ENCODE measurements at regions not wholly inside any gene's neighbourhood (a gene's known extent, or its start where the extent isn't known, plus 50 kb on each side); places are given as distances from the start of the nearest gene placed in this dataset.

DNA sequence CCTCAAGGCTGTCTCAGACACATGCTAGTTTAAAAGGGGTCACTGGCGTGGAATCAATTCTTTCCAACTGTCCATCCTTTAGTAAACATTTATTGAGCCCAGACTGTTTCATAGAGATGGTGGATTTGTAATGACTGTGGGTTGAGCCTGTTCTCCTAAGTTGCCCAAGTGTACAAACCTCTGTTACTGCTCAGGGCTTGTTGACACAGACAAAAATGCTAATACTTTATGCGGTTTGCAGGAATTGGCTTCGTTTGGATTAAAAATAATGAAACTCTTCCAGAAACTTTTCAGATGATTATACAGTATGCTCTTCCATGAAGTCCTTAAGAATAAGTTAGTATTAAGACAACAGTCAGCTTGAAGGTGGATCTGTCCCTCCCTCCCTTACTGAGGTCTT is 83.6 kb upstream of the MGAT5 start:
- H3K36me3 ChIP-seq (ENCODE audit: insufficient read depth, low read length) = no peaks in the 10 kb centered on the region
- H2AFZ ChIP-seq (ENCODE audit: low read length) = no peak overlapping the region
- H3K27me3 ChIP-seq (ENCODE audit: insufficient read depth, low read length, poor library complexity, severe bottlenecking) = no peaks in the 10 kb centered on the region
- TF ChIP-seq, protein P1, sequence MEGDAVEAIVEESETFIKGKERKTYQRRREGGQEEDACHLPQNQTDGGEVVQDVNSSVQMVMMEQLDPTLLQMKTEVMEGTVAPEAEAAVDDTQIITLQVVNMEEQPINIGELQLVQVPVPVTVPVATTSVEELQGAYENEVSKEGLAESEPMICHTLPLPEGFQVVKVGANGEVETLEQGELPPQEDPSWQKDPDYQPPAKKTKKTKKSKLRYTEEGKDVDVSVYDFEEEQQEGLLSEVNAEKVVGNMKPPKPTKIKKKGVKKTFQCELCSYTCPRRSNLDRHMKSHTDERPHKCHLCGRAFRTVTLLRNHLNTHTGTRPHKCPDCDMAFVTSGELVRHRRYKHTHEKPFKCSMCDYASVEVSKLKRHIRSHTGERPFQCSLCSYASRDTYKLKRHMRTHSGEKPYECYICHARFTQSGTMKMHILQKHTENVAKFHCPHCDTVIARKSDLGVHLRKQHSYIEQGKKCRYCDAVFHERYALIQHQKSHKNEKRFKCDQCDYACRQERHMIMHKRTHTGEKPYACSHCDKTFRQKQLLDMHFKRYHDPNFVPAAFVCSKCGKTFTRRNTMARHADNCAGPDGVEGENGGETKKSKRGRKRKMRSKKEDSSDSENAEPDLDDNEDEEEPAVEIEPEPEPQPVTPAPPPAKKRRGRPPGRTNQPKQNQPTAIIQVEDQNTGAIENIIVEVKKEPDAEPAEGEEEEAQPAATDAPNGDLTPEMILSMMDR (conservative IDR thresholded peaks at IDR 0.05; ENCODE audit: low read length) = no peak
- TF ChIP-seq EZH2phosphoT487 (IDR thresholded peaks at IDR 0.05; ENCODE audit: borderline replicate concordance) = no peak
- H3K9ac ChIP-seq (ENCODE audit: low read depth, low read length, poor library complexity, severe bottlenecking) = no peak overlapping the region
- H4K20me1 ChIP-seq (ENCODE audit: insufficient read depth, low read length, poor library complexity, severe bottlenecking) = peaks cover 23% of the 10 kb centered on the region
- H3K9me3 ChIP-seq (ENCODE audit: insufficient read depth, low read depth, low read length) = no peaks in the 10 kb centered on the region
- no peaks in the 10 kb centered on the region for H3K4me1 ChIP-seq (ENCODE audit: insufficient read depth, low read length, poor library complexity, severe bottlenecking)
- no peak overlapping the region for H3K4me2 ChIP-seq (ENCODE audit: low read depth, low read length, poor library complexity, severe bottlenecking)
- H3K9me2 ChIP-seq (replicated peaks; ENCODE audit: low read depth, low read length) = no peaks in the 10 kb centered on the region
- H3K4me3 ChIP-seq (ENCODE audit: low read length, poor library complexity, severe bottlenecking) = no peak overlapping the region
- no peaks in the 10 kb centered on the region for H3F3A ChIP-seq (ENCODE audit: low read depth)
- peaks cover 95% of the 10 kb centered on the region for H3K79me2 ChIP-seq (ENCODE audit: insufficient read depth, low read length)

DNA sequence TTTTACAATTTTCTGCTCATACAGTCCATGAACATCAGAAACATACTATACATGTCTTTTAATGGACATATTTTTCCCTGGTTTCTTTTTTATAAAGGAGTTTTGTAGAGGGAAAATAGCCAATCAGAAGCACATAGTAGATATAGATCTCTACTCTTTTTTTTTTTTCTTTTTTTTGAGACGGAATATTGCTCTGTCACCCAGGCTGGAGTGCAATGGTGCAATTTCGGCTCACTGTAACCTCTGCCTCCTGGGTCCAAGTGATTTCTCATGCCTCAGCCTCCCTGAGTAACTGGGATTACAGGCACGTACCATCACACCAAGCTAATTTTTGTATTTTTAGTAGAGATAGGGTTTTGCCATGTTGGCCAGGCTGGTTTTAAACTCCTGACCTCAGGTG is 83.2 kb upstream of the MGAT5 start:
- Histone ChIP-seq H3K79me2 (ENCODE audit: insufficient read depth, low read length) (peaks cover 98% of the 10 kb centered on the region), H4K20me1 (ENCODE audit: insufficient read depth, low read length, poor library complexity, severe bottlenecking) (peaks cover 23% of the 10 kb centered on the region), H3K4me3 (ENCODE audit: low read length, poor library complexity, severe bottlenecking) (no peak overlapping the region), H3K9me3 (ENCODE audit: insufficient read depth, low read depth, low read length) (no peaks in the 10 kb centered on the region), H3K9me2 (replicated peaks; ENCODE audit: low read depth, low read length) (no peaks in the 10 kb centered on the region), H3F3A (ENCODE audit: low read depth) (no peaks in the 10 kb centered on the region), H3K4me2 (ENCODE audit: low read depth, low read length, poor library complexity, severe bottlenecking) (no peak overlapping the region), H2AFZ (ENCODE audit: low read length) (no peak overlapping the region), H3K27me3 (ENCODE audit: insufficient read depth, low read length, poor library complexity, severe bottlenecking) (no peaks in the 10 kb centered on the region), H3K4me1 (ENCODE audit: insufficient read depth, low read length, poor library complexity, severe bottlenecking) (no peaks in the 10 kb centered on the region), H3K9ac (ENCODE audit: low read depth, low read length, poor library complexity, severe bottlenecking) (no peak overlapping the region), H3K36me3 (ENCODE audit: insufficient read depth, low read length) (no peaks in the 10 kb centered on the region)
- no peak for TF ChIP-seq EZH2phosphoT487 (IDR thresholded peaks at IDR 0.05; ENCODE audit: borderline replicate concordance)
- TF ChIP-seq, protein P1 (conservative IDR thresholded peaks at IDR 0.05; ENCODE audit: low read length) = no peak

DNA sequence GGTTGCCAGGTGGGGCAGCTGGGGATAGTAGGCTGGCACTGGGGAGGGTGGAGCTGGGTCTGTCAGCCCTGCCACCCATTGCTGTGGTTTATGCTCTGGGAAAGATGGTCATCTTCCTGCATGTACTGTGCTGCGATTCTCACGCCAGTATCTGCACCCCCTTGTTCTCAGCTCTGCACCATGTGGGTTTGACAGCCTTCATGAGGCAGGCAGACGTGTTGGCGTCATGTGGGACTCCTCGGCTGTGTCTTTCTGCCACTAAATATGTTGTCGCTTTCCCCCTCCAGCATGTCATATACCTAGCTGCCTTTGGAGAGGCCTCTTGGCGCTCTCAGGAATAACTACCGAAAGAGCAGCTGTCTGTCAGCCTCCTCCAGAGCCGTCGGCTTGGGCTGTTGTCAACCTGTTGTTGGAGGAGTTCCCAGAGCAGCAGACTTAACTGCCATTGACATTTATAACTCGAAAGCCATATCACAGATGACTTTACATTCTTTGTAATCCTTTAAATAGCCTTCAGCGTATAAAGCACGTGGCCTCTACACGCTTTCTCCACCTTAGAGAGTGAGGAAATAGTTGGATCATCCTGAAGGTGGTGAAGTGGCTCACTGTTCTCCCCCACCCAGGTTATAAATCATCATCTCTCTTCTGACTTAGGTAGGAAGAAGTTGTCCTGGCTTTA is 80.4 kb upstream of the MGAT5 start:
- Histone ChIP-seq H3K4me3 (ENCODE audit: low read length, poor library complexity, severe bottlenecking) (no peak overlapping the region), H3K27me3 (ENCODE audit: insufficient read depth, low read length, poor library complexity, severe bottlenecking) (no peaks in the 10 kb centered on the region), H3K9ac (ENCODE audit: low read depth, low read length, poor library complexity, severe bottlenecking) (no peak overlapping the region), H2AFZ (ENCODE audit: low read length) (no peak overlapping the region), H3K4me2 (ENCODE audit: low read depth, low read length, poor library complexity, severe bottlenecking) (no peak overlapping the region), H3K79me2 (ENCODE audit: insufficient read depth, low read length) (peaks cover 95% of the 10 kb centered on the region), H3K36me3 (ENCODE audit: insufficient read depth, low read length) (no peaks in the 10 kb centered on the region), H3K4me1 (ENCODE audit: insufficient read depth, low read length, poor library complexity, severe bottlenecking) (peaks cover 4% of the 10 kb centered on the region), H4K20me1 (ENCODE audit: insufficient read depth, low read length, poor library complexity, severe bottlenecking) (peaks cover 23% of the 10 kb centered on the region), H3K9me2 (replicated peaks; ENCODE audit: low read depth, low read length) (no peaks in the 10 kb centered on the region), H3K9me3 (ENCODE audit: insufficient read depth, low read depth, low read length) (no peaks in the 10 kb centered on the region), H3F3A (ENCODE audit: low read depth) (no peaks in the 10 kb centered on the region)
- TF ChIP-seq, protein P1 (conservative IDR thresholded peaks at IDR 0.05; ENCODE audit: low read length) = no peak
- no peak for TF ChIP-seq EZH2phosphoT487 (IDR thresholded peaks at IDR 0.05; ENCODE audit: borderline replicate concordance)

All from Loucy (cell line).